ENCODE measurements at regions not wholly inside any gene's neighbourhood (a gene's known extent, or its start where the extent isn't known, plus 50 kb on each side); places are given as distances from the start of the nearest gene placed in this dataset.

DNA sequence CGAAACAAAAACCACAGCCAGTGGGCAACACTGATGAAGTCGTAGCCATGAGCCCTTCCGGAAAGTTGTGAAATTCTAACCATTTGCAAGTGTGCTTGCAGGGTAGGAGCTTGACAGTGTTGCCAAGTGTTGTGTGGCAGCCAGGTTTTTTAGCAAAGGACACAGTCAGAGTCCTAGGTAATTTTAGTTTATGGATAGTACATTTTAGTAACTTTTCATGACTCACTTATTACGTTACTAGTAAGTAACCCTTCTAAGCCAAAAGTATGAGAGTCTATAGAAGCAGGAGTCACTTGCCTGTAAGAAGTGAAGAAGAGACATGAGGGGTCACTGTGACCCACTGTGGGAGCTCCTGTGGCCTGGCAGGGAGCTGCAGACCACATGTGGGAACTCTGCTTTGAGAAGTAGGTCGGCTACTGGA lies 54.8 kb upstream of the ADPGK start:
- TF ChIP-seq, protein P1, sequence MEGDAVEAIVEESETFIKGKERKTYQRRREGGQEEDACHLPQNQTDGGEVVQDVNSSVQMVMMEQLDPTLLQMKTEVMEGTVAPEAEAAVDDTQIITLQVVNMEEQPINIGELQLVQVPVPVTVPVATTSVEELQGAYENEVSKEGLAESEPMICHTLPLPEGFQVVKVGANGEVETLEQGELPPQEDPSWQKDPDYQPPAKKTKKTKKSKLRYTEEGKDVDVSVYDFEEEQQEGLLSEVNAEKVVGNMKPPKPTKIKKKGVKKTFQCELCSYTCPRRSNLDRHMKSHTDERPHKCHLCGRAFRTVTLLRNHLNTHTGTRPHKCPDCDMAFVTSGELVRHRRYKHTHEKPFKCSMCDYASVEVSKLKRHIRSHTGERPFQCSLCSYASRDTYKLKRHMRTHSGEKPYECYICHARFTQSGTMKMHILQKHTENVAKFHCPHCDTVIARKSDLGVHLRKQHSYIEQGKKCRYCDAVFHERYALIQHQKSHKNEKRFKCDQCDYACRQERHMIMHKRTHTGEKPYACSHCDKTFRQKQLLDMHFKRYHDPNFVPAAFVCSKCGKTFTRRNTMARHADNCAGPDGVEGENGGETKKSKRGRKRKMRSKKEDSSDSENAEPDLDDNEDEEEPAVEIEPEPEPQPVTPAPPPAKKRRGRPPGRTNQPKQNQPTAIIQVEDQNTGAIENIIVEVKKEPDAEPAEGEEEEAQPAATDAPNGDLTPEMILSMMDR (IDR thresholded peaks at IDR 0.05), result no peak
- TF ChIP-seq, protein P2, sequence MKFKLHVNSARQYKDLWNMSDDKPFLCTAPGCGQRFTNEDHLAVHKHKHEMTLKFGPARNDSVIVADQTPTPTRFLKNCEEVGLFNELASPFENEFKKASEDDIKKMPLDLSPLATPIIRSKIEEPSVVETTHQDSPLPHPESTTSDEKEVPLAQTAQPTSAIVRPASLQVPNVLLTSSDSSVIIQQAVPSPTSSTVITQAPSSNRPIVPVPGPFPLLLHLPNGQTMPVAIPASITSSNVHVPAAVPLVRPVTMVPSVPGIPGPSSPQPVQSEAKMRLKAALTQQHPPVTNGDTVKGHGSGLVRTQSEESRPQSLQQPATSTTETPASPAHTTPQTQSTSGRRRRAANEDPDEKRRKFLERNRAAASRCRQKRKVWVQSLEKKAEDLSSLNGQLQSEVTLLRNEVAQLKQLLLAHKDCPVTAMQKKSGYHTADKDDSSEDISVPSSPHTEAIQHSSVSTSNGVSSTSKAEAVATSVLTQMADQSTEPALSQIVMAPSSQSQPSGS (CRISPR knock-in tag; IDR thresholded peaks at IDR 0.05; ENCODE audit: borderline replicate concordance, low read depth), result no peak
- TF ChIP-seq, protein P3, sequence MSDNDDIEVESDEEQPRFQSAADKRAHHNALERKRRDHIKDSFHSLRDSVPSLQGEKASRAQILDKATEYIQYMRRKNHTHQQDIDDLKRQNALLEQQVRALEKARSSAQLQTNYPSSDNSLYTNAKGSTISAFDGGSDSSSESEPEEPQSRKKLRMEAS (CRISPR knock-in tag; IDR thresholded peaks at IDR 0.05), result no peak
- no peak for TF ChIP-seq SP1 (CRISPR knock-in tag; conservative IDR thresholded peaks at IDR 0.05)
